GM06990 (cell line): ENCODE measurements at regions not wholly inside any gene's neighbourhood (a gene's known extent, or its start where the extent isn't known, plus 50 kb on each side); places are given as distances from the start of the nearest gene placed in this dataset.

Experiments
- DNase-seq: peaks from one replicate; pipeline ENCODE4 v3.0.0-alpha.2; 2011; ENCODE audit not compliant: insufficient read length; ENCODE audit errors: extremely low read depth
- H3K27me3 ChIP-seq: replicated peaks from 2 replicates; pipeline ENCODE4 v1.6.0; 2011; ENCODE audit warnings: low read length; ENCODE audit not compliant: control insufficient read depth, insufficient read depth
- H3K36me3 ChIP-seq: 2 replicates; pipeline ENCODE4 v1.5.1; 2011; ENCODE audit warnings: low read length; ENCODE audit not compliant: control insufficient read depth, insufficient read depth
- H3K4me3 ChIP-seq: replicated peaks from 2 replicates; pipeline ENCODE4 v1.5.1; 2011; ENCODE audit warnings: low read depth, mild to moderate bottlenecking, control low read depth, low read length
- CTCF ChIP-seq: IDR thresholded peaks from 2 replicates; pipeline ENCODE4 v1.5.1; 2011; ENCODE audit warnings: low read length, control low read depth, mild to moderate bottlenecking, inconsistent platforms; ENCODE audit not compliant: insufficient read depth, poor library complexity, severe bottlenecking

GRCh38 chr17:69858460-69858859 lies 216.6 kb upstream of the KCNJ16 start:
- no peaks in the 10 kb centered on the region for H3K36me3 ChIP-seq
- H3K4me3 ChIP-seq: no peak overlapping the region
- no peaks in the 10 kb centered on the region for H3K27me3 ChIP-seq
- no peak for TF ChIP-seq CTCF
- DNase-seq: no peak

GRCh38 chr17:69860142-69860680 lies 214.8 kb upstream of the KCNJ16 start:
- Histone ChIP-seq H3K27me3 (no peaks in the 10 kb centered on the region), H3K36me3 (no peaks in the 10 kb centered on the region), H3K4me3 (no peak overlapping the region)
- no peak for TF ChIP-seq CTCF
- no peak for DNase-seq

- H3K4me3 ChIP-seq: no peak overlapping the region
- no peak for DNase-seq
- no peaks in the 10 kb centered on the region for H3K36me3 ChIP-seq
- TF ChIP-seq CTCF: no peak
- no peaks in the 10 kb centered on the region for H3K27me3 ChIP-seq
These were observed 210.6 kb upstream of the KCNJ16 start for GRCh38 chr17:69864462-69864861.

GRCh38 chr17:69869667-69870066 lies 205.4 kb upstream of the KCNJ16 start:
- no peak for TF ChIP-seq CTCF
- Histone ChIP-seq H3K4me3 (no peak overlapping the region), H3K27me3 (no peaks in the 10 kb centered on the region), H3K36me3 (no peaks in the 10 kb centered on the region)
- DNase-seq: peak; percentile 4

GRCh38 chr17:69870091-69870530 lies 204.9 kb upstream of the KCNJ16 start:
- no peaks in the 10 kb centered on the region for H3K36me3 ChIP-seq
- TF ChIP-seq CTCF: no peak
- no peak overlapping the region for H3K4me3 ChIP-seq
- no peaks in the 10 kb centered on the region for H3K27me3 ChIP-seq
- peak; percentile 6 for DNase-seq

GRCh38 chr17:69870751-69871199 lies 204.2 kb upstream of the KCNJ16 start:
- H3K27me3 ChIP-seq: no peaks in the 10 kb centered on the region
- DNase-seq: no peak

More at GRCh38 chr17:69870751-69871199, 204.2 kb upstream of the KCNJ16 start:
- H3K36me3 ChIP-seq: no peaks in the 10 kb centered on the region
- TF ChIP-seq CTCF: no peak
- no peak overlapping the region for H3K4me3 ChIP-seq
